ENCODE measurements at regions not wholly inside any gene's neighbourhood (a gene's known extent, or its start where the extent isn't known, plus 50 kb on each side); places are given as distances from the start of the nearest gene placed in this dataset.
A peak's percentile ranks its signal among the peaks of the same experiment; 100 is the strongest.

DNA sequence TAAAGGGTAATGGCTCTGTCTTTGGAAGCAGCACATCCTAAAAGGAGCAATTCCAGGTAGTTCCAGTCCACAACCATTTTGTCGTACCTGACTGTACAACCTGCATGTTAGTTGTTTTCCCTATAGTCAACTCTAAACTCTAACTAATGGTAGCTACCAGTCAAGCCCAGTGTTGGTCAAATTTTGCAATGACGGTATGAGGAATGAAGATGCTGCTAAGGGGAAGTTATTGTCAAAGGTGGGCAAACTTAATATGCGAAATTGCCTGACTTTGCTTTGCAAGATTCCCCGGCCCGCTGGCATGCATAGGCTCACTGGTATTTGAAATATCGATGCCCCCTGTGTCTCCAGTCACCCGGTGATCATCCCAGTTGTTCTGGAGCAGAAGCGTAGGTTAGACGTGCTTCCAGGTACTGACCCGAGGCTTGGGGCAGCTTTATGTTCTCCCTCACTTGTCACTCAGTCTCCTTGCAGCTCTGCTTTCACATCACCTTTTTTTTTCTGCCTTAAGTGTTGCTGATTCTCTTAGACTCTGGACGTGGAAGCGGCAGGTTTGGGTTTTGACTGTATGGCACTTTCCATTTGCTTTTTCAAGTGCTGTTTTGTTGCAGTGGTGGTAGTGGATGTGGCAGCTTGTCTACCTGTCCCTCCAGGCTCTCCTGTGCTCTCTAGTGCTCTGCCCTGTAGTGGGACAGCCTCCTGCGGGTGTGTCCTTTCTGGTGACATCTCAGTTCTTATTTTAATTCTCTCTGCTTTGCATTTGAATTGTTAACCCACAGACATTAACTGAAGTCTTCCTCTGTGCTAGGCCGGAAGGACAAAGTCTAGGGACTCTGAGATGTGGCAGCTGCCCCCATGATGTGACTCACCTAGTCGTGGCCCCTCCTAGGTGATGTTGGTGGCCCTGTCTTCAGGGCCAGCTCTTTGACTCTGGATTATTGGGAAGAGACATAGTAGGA, 95.8 kb upstream of the UMPS start (continued):
- TF ChIP-seq NR2F1 (CRISPR knock-in tag; IDR thresholded peaks at IDR 0.05), result no peak
- TF ChIP-seq, protein P1, sequence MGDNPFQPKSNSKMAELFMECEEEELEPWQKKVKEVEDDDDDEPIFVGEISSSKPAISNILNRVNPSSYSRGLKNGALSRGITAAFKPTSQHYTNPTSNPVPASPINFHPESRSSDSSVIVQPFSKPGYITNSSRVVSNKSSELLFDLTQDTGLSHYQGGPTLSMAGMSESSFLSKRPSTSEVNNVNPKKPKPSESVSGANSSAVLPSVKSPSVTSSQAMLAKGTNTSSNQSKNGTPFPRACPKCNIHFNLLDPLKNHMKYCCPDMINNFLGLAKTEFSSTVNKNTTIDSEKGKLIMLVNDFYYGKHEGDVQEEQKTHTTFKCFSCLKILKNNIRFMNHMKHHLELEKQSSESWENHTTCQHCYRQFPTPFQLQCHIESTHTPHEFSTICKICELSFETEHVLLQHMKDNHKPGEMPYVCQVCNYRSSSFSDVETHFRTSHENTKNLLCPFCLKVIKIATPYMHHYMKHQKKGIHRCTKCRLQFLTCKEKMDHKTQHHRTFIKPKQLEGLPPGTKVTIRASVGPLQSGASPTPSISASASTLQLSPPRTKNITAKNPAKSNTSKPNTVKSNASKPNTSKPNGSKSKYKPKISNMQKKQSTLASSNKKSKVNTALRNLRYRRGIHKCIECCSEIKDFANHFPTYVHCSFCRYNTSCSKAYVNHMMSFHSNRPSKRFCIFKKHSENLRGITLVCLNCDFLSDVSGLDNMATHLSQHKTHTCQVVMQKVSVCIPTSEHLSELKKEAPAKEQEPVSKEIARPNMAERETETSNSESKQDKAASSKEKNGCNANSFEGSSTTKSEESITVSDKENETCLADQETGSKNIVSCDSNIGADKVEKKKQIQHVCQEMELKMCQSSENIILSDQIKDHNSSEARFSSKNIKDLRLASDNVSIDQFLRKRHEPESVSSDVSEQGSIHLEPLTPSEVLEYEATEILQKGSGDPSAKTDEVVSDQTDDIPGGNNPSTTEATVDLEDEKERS (CRISPR knock-in tag; IDR thresholded peaks at IDR 0.05), result no peak
- TF ChIP-seq PHF21A (CRISPR knock-in tag; IDR thresholded peaks at IDR 0.05), result no peak
- TF ChIP-seq, protein P2, sequence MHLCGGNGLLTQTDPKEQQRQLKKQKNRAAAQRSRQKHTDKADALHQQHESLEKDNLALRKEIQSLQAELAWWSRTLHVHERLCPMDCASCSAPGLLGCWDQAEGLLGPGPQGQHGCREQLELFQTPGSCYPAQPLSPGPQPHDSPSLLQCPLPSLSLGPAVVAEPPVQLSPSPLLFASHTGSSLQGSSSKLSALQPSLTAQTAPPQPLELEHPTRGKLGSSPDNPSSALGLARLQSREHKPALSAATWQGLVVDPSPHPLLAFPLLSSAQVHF (CRISPR knock-in tag; IDR thresholded peaks at IDR 0.05), result no peak
- TF ChIP-seq SETDB1 (CRISPR knock-in tag; IDR thresholded peaks at IDR 0.05; ENCODE audit: borderline replicate concordance), result no peak
- no peak for TF ChIP-seq PAX8 (CRISPR knock-in tag; IDR thresholded peaks at IDR 0.05; ENCODE audit: borderline replicate concordance)
- TF ChIP-seq NR2F2 (IDR thresholded peaks at IDR 0.05; ENCODE audit: borderline replicate concordance, low read depth), result no peak
- TF ChIP-seq PPARG (CRISPR knock-in tag; conservative IDR thresholded peaks at IDR 0.05), result no peak
- no peak for TF ChIP-seq MXI1 (IDR thresholded peaks at IDR 0.05; ENCODE audit: borderline replicate concordance, low read depth, low read length)
- TF ChIP-seq, protein P3, sequence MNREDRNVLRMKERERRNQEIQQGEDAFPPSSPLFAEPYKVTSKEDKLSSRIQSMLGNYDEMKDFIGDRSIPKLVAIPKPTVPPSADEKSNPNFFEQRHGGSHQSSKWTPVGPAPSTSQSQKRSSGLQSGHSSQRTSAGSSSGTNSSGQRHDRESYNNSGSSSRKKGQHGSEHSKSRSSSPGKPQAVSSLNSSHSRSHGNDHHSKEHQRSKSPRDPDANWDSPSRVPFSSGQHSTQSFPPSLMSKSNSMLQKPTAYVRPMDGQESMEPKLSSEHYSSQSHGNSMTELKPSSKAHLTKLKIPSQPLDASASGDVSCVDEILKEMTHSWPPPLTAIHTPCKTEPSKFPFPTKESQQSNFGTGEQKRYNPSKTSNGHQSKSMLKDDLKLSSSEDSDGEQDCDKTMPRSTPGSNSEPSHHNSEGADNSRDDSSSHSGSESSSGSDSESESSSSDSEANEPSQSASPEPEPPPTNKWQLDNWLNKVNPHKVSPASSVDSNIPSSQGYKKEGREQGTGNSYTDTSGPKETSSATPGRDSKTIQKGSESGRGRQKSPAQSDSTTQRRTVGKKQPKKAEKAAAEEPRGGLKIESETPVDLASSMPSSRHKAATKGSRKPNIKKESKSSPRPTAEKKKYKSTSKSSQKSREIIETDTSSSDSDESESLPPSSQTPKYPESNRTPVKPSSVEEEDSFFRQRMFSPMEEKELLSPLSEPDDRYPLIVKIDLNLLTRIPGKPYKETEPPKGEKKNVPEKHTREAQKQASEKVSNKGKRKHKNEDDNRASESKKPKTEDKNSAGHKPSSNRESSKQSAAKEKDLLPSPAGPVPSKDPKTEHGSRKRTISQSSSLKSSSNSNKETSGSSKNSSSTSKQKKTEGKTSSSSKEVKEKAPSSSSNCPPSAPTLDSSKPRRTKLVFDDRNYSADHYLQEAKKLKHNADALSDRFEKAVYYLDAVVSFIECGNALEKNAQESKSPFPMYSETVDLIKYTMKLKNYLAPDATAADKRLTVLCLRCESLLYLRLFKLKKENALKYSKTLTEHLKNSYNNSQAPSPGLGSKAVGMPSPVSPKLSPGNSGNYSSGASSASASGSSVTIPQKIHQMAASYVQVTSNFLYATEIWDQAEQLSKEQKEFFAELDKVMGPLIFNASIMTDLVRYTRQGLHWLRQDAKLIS (CRISPR knock-in tag; IDR thresholded peaks at IDR 0.05), result no peak
- no peak for TF ChIP-seq CC2D1A (CRISPR knock-in tag; IDR thresholded peaks at IDR 0.05)
- no peak for TF ChIP-seq GPN1 (CRISPR knock-in tag; IDR thresholded peaks at IDR 0.05; ENCODE audit: borderline replicate concordance)
- TF ChIP-seq ZNF549 (CRISPR knock-in tag; IDR thresholded peaks at IDR 0.05), result no peak
- no peak for TF ChIP-seq MEIS1 (CRISPR knock-in tag; IDR thresholded peaks at IDR 0.05; ENCODE audit: borderline replicate concordance)
- peak; percentile 97 for TF ChIP-seq FOSL2 (CRISPR knock-in tag; IDR thresholded peaks at IDR 0.05)
- 0 out of 2 replicates have a peak, but pooled peaks have one; percentile 14 for TF ChIP-seq ZBTB20 (CRISPR knock-in tag; IDR thresholded peaks at IDR 0.05; ENCODE audit: borderline replicate concordance, low read depth)
- TF ChIP-seq SKI (IDR thresholded peaks at IDR 0.05; ENCODE audit: partially characterized antibody), result peak; percentile 18
- no peak for TF ChIP-seq SNAI1 (CRISPR knock-in tag; IDR thresholded peaks at IDR 0.05; ENCODE audit: borderline replicate concordance)
- 0 out of 2 replicates have a peak, but pooled peaks have one; percentile 62 for TF ChIP-seq NCOA1 (CRISPR knock-in tag; IDR thresholded peaks at IDR 0.05)
- no peak for TF ChIP-seq SMAD9 (CRISPR knock-in tag; IDR thresholded peaks at IDR 0.05)
- TF ChIP-seq ETV5 (CRISPR knock-in tag; IDR thresholded peaks at IDR 0.05; ENCODE audit: borderline replicate concordance), result peak; percentile 93
- peak; percentile 82; the same call in 1 of the 2 replicates for TF ChIP-seq ZNF501 (CRISPR knock-in tag; IDR thresholded peaks at IDR 0.05)
- no peak for TF ChIP-seq ZKSCAN8 (CRISPR knock-in tag; IDR thresholded peaks at IDR 0.05; ENCODE audit: borderline replicate concordance)

Data from HepG2 (cell line).